GM12875 (cell line): ENCODE measurements at regions not wholly inside any gene's neighbourhood (a gene's known extent, or its start where the extent isn't known, plus 50 kb on each side); places are given as distances from the start of the nearest gene placed in this dataset.

Experiments
- H3K4me3 ChIP-seq: one replicate; pipeline ENCODE4 v1.5.1; 2011; ENCODE audit warnings: low read depth, low read length, control low read depth
- TF ChIP-seq, protein P1 (sequence below): IDR thresholded peaks from 2 replicates; pipeline ENCODE4 v1.5.1; 2011; ENCODE audit warnings: low read depth, mild to moderate bottlenecking, control low read depth, inconsistent platforms, low read length, moderate library complexity, borderline replicate concordance; ENCODE audit not compliant: insufficient read depth

DNA sequence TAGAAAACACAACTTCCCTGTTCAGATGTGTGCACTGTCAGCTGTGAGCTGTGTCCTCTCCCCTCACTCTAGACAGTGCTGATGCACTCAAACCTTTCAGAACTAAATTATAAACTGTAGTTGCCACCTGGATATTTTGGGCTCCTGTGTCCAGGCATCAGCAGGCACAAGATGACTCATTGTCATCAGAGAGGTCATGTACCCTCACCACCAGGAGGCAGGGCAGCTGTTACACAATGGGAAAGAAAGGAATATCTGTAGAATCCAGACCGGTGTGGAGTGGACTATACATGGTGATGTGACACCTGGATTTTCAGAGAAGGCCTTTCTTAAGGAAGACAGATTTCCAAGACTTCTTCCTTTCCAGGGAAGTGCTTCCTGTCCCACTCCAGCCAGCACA, 854.4 kb upstream of the AGA start:
- no peak overlapping the region for H3K4me3 ChIP-seq
- TF ChIP-seq, protein P1, sequence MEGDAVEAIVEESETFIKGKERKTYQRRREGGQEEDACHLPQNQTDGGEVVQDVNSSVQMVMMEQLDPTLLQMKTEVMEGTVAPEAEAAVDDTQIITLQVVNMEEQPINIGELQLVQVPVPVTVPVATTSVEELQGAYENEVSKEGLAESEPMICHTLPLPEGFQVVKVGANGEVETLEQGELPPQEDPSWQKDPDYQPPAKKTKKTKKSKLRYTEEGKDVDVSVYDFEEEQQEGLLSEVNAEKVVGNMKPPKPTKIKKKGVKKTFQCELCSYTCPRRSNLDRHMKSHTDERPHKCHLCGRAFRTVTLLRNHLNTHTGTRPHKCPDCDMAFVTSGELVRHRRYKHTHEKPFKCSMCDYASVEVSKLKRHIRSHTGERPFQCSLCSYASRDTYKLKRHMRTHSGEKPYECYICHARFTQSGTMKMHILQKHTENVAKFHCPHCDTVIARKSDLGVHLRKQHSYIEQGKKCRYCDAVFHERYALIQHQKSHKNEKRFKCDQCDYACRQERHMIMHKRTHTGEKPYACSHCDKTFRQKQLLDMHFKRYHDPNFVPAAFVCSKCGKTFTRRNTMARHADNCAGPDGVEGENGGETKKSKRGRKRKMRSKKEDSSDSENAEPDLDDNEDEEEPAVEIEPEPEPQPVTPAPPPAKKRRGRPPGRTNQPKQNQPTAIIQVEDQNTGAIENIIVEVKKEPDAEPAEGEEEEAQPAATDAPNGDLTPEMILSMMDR = no peak

DNA sequence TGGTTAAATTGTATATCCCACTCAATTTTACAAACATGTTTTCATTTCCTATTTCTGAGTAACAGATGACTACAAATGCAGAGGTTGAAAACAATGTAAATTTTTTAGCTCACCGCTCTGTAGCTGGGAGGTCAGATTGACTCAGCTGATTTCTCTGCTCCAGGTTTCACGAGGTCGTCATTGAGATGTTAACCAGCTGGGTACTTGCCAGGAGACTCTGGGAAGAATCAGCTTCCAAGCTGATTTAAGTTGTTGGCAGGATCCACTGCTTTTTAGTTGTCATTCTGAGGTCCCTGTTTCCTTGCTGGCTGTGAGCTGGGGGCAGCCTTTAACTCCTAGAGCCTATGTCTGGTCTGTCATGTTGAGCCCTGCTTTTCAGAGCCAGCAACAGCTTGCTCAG, 864.3 kb upstream of the AGA start:
- TF ChIP-seq, protein P1 = no peak

DNA sequence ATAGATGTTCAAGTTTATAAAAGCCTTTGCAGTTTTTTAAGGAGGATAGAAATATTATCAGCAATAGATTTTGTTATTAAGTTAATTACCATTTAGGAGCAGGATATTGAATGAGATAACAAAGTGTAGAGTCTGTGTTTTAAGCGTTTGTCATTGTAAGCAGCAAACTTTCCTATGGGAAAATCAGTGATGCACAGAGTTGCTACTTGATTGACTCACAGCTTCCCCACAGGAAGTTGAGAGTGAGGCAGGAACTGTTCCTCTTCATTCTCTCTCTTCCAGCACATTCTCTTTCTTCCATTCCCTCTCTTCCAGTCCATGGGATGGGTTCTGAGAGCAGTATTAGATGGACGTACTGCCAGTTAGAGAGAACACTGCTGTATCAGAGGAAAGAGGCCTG, 867.7 kb upstream of the AGA start:
- TF ChIP-seq, protein P1 = no peak
- H3K4me3 ChIP-seq = no peak overlapping the region

More for the DNA sequence above, 864.3 kb upstream of the AGA start:
- no peak overlapping the region for H3K4me3 ChIP-seq

DNA sequence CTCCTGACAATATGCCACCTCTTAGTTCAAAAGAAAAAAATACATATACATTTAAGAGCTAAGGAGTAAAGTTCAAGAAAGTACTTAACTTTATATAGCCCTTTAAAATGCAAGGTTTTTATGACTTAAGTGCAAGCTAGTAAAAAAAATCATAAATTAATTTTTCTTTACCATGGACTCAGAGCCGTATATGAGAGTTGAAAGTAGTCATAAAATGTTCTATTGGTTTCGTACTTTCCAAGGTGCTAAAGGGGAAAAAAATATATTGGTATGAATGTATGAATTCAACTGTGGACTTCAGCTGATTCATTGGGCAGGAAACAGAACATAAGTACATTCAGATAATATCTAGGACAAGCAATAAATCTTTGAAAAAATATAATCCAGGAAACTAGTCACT, 869.8 kb upstream of the AGA start:
- TF ChIP-seq, protein P1 = no peak
- no peak overlapping the region for H3K4me3 ChIP-seq

DNA sequence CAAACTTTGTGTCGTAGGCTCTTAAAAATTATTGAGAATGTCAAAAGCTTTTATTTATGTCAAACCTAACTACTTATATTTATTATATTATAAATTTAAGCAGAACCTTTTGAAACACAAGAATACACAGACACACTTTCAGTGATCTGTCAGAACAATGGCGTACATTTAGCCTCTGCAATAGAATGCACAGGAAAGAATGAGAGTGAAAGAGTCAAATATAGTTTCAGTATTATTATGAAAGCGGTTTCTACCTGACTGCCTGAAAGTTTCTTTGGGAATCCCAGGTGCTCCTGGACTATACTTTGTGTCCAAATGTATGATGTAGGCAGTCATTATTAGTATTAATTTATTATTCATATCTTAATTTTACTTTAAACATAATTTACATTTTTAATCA, 872.0 kb upstream of the AGA start:
- TF ChIP-seq, protein P1 = no peak
- no peak overlapping the region for H3K4me3 ChIP-seq

DNA sequence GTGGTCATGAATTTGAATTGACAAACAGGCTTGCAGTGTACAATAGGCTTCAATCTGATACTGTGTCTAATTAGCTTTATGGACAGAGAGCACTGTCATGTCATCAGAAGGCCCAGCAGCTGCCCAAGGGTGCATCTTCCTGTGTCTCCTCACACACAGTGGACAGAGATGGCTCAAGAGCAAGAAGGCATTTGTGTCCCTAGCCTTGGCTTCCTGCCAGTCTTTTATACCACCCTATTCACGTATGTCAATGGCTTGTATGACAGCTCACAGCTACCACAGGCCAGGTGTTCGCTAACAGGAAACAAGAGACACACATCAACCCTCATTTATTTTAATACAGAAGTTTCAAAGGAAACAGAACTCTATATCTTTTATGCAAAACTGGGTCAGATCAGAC, 874.0 kb upstream of the AGA start:
- TF ChIP-seq, protein P1 = no peak
- H3K4me3 ChIP-seq = no peak overlapping the region

DNA sequence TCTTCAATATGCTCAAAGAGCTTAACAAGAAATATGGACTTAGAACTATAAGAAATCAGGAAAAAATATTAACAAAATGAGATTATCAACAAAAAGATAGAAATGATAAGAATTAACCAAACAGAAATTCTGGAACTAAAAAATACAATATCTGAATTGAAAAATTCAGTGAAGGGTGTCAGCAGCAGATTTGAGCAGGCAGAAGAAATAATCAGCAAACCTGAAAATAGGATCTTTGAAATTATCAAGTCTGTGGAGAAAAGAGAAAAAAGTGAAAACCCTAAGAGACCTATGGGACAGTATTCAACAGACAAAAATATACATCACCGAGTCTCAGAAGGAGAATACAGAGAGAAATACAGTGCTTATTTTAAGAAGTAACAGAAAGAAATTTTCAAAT, 877.8 kb upstream of the AGA start:
- no peak overlapping the region for H3K4me3 ChIP-seq
- TF ChIP-seq, protein P1 = no peak
